ENCODE measurements at regions not wholly inside any gene's neighbourhood (a gene's known extent, or its start where the extent isn't known, plus 50 kb on each side); places are given as distances from the start of the nearest gene placed in this dataset.
"Not testable (repeated sequence)": the region's sequence is repeated elsewhere in the genome, so short reads cannot be mapped to it uniquely, and the experiment has no call there.

DNA sequence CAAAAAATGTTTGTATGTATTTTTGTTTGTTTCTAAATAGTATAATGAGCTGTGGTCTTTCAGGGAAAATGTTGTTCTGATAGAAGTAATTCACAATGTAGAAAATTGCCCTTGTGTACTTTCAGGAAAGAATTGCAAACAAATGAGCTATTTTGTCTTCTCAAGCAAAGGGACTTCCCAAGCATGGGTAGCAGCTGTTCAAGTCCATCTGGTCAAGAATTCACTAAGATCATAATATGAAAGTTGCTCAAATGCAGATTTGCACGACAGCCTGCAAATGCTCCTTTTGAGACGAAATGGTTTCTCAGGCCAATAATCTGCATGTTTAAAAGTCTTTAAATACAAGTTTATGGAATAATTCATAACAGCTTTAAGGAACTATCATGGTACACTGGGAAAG, 51.9 kb upstream of the HNMT start:
- TF ChIP-seq, protein P1, sequence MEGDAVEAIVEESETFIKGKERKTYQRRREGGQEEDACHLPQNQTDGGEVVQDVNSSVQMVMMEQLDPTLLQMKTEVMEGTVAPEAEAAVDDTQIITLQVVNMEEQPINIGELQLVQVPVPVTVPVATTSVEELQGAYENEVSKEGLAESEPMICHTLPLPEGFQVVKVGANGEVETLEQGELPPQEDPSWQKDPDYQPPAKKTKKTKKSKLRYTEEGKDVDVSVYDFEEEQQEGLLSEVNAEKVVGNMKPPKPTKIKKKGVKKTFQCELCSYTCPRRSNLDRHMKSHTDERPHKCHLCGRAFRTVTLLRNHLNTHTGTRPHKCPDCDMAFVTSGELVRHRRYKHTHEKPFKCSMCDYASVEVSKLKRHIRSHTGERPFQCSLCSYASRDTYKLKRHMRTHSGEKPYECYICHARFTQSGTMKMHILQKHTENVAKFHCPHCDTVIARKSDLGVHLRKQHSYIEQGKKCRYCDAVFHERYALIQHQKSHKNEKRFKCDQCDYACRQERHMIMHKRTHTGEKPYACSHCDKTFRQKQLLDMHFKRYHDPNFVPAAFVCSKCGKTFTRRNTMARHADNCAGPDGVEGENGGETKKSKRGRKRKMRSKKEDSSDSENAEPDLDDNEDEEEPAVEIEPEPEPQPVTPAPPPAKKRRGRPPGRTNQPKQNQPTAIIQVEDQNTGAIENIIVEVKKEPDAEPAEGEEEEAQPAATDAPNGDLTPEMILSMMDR (IDR thresholded peaks at IDR 0.05; ENCODE audit: low read depth, low read length, missing control alignments): no peak
- no peak overlapping the region for H3K4me3 ChIP-seq (ENCODE audit: low read depth, low read length)
- peak; percentile 1 for DNase-seq (ENCODE audit: low read depth)

DNA sequence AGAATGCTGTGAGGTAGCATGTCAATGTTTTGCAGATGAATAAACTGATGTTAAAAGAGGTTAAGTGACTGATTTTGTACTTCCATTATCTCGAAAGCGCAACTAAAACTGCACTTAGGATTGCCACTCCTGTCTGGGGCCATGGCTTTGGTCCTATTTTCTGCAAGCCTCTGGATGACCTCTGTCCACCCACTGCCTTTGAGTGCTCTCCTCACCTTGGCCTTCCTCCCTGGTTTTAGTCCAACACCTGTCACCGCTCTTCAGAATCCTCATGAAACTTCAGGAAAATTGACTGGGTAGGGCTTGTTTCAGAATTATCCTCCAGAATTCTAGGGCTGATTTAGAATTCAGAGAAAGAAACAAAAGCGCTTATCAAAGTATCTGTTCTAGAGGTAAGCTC, 51.1 kb upstream of the HNMT start:
- TF ChIP-seq, protein P1 (IDR thresholded peaks at IDR 0.05; ENCODE audit: low read depth, low read length, missing control alignments): no peak
- no peak overlapping the region for H3K4me3 ChIP-seq (ENCODE audit: low read depth, low read length)
- DNase-seq (ENCODE audit: low read depth): no peak

DNA sequence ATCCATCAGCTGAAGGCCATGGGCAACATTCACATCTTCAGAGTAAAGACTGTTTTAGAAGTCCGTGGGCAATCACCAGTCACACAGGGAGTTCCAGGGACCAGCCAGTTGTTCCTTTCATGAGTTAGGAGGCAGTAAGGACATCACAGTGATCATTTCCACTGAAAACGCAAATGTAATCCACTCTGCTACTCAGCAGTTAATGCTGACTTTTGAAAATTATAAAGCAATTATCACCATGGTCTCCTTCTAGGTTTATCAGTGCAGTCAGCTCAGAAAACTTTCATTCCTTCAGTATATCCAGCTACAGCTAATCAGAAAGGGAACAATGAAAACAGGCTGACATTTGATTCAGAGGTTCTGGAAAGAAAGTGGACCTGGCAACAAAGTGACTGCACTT, 50.6 kb upstream of the HNMT start:
- H3K4me3 ChIP-seq (ENCODE audit: low read depth, low read length); DNase-seq (ENCODE audit: low read depth): not testable (repeated sequence)
